ENCODE measurements at regions not wholly inside any gene's neighbourhood (a gene's known extent, or its start where the extent isn't known, plus 50 kb on each side); places are given as distances from the start of the nearest gene placed in this dataset.

DNA sequence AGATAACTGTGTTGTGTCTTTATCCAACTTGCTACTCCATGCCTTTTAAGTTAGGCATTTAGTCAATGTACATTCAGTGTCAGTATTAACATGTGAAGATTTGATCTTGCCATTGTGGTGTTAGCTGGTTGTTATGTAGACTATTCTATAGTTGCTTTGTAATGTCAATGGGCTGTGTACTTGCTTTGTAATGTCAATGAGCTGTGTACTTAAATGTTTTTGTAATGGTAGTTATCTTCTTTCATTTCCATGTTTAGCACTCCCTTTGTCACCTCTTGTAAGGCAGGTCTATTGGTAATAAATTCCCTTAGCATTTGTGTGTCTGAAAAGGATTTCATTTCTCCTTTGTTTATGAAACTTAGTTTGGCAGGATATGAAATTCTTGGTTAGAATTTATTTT, 53.4 kb downstream of the MC4R start:
- no peak for DNase-seq
- Histone ChIP-seq H3K4me1 (no peaks in the 10 kb centered on the region), H3K27ac (no peak overlapping the region), H3K4me3 (no peak overlapping the region), H3K27me3 (no peaks in the 10 kb centered on the region), H3K36me3 (no peaks in the 10 kb centered on the region), H3K9me3 (replicated peaks) (no peaks in the 10 kb centered on the region)

GRCh38 chr18:60311676-60312360, 60.8 kb downstream of the MC4R start:
- no peak for DNase-seq
- H3K36me3 ChIP-seq: no peaks in the 10 kb centered on the region
- H3K27ac ChIP-seq: no peak overlapping the region
- no peak overlapping the region for H3K4me3 ChIP-seq
- no peaks in the 10 kb centered on the region for H3K4me1 ChIP-seq
- H3K27me3 ChIP-seq: no peaks in the 10 kb centered on the region
- H3K9me3 ChIP-seq (replicated peaks): no peaks in the 10 kb centered on the region

DNA sequence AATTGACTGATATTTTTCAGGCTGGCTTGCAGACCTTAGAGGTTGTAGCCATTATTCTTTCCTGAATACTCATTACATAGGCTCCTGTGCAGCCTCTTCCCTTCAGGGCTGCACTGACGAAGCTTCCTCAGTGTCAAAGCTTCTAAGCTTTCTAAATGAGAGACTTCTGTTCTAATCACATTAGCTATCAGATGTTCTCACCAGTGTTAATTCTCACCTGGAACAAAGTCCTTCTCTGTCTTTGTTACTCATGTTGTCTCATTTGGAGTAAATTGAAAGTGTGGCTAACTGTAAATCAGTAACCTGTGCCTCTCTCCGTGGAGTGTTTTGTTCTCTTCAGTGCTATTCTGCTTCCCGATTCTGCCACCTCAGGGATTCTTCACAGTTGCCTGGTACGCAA, 76.9 kb downstream of the MC4R start:
- Histone ChIP-seq H3K4me1 (no peaks in the 10 kb centered on the region), H3K27ac (no peak overlapping the region), H3K9me3 (replicated peaks) (no peaks in the 10 kb centered on the region), H3K27me3 (no peaks in the 10 kb centered on the region), H3K4me3 (no peak overlapping the region), H3K36me3 (no peaks in the 10 kb centered on the region)
- DNase-seq: no peak

GRCh38 chr18:60292186-60292585, 80.4 kb downstream of the MC4R start:
- Histone ChIP-seq H3K4me3 (no peak overlapping the region), H3K36me3 (no peaks in the 10 kb centered on the region), H3K9me3 (replicated peaks) (no peaks in the 10 kb centered on the region), H3K27ac (no peak overlapping the region), H3K4me1 (no peaks in the 10 kb centered on the region), H3K27me3 (no peaks in the 10 kb centered on the region)
- no peak for DNase-seq

DNA sequence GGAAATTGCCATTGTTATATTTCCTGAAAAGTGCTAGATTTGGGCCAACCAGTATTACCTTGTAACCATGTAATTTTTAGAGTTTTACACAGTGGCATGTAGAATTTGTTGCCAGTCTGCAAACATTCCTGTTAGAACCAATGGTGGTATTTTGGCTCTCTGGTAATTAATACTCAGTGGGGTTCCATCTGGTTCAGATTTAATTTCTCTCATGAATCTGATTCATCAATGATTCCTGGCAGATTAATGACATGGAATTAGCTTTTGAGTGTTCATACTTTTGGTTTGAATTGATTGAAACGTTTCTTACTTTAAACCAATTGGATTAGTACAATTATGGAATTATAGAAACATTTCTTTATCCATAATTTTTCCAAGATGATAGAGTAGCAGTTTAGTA, 93.2 kb downstream of the MC4R start:
- Histone ChIP-seq H3K4me3 (no peak overlapping the region), H3K27ac (no peak overlapping the region), H3K27me3 (no peaks in the 10 kb centered on the region), H3K4me1 (no peaks in the 10 kb centered on the region), H3K36me3 (no peaks in the 10 kb centered on the region), H3K9me3 (replicated peaks) (no peaks in the 10 kb centered on the region)
- no peak for DNase-seq

DNA sequence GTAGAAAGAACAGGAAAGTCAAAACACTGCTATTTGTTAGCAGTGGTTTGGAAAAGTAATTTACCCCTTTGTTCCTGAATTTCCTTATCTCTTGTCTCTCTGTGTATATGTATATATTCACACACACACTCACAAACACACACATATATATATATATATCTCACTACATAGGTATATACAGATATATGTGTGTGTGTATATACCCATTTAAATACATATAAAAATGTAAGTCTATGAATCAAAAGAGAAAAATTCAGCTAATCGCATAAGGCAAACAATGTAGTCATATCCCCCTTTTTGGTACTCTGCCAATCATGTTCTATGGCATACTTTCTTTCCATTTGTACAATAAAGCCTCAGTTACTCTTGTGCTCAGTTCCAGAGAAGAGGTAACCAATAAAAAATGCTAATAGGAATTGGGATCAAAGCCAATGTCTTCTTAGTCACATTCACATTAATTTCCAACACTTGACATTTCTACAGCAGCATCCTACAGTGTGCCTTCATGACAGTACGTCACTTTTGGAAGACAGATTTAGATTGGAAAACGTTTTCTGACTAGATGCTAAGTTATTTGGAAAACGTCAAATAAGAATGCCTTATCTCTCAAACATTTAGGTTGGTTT, 94.6 kb downstream of the MC4R start:
- H3K4me3 ChIP-seq: no peak overlapping the region
- H3K27ac ChIP-seq: no peak overlapping the region
- no peak for DNase-seq
- no peaks in the 10 kb centered on the region for H3K27me3 ChIP-seq
- H3K36me3 ChIP-seq: no peaks in the 10 kb centered on the region
- no peaks in the 10 kb centered on the region for H3K9me3 ChIP-seq (replicated peaks)
- no peaks in the 10 kb centered on the region for H3K4me1 ChIP-seq

- no peak overlapping the region for H3K4me3 ChIP-seq
- H3K9me3 ChIP-seq (replicated peaks): no peaks in the 10 kb centered on the region
- DNase-seq: no peak
- no peaks in the 10 kb centered on the region for H3K4me1 ChIP-seq
- H3K36me3 ChIP-seq: no peaks in the 10 kb centered on the region
- no peaks in the 10 kb centered on the region for H3K27me3 ChIP-seq
- no peak overlapping the region for H3K27ac ChIP-seq
These were observed 105.0 kb downstream of the MC4R start for GRCh38 chr18:60267391-60268058.

GRCh38 chr18:60266558-60266957, 106.0 kb downstream of the MC4R start:
- no peak overlapping the region for H3K27ac ChIP-seq
- no peaks in the 10 kb centered on the region for H3K4me1 ChIP-seq
- DNase-seq: no peak
- H3K4me3 ChIP-seq: no peak overlapping the region
- H3K36me3 ChIP-seq: no peaks in the 10 kb centered on the region
- H3K9me3 ChIP-seq (replicated peaks): no peaks in the 10 kb centered on the region
- H3K27me3 ChIP-seq: no peaks in the 10 kb centered on the region

DNA sequence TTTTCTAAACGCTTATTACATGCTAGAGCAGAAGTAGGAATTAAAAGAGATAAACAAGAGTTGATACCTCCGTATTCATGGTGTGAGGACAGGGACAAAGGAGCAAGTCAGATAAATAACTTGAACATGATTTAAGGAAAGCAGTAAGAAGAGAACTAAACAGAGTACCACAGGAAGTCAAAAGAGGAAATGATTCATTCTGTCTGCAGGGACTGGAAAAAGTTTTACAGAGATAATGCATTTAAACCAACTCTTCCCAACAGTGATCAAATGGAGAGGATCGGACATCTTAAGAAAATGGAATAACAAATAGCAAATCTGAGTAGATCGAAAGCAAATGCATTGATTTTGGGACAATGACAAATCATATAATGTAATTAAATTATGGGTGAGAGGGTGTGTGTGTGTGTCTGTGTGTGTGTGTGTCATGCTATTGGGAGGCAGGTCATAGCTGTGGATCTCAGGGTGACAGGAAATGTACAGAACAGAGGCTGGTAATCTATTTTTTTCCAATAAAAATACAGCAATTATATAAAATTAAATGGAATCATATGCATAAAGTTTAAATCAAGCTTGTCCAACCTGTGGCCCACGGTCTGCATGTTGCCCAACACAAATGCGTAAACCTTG, 113.4 kb downstream of the MC4R start:
- Histone ChIP-seq H3K27me3 (no peaks in the 10 kb centered on the region), H3K27ac (no peak overlapping the region), H3K9me3 (replicated peaks) (no peaks in the 10 kb centered on the region), H3K36me3 (no peaks in the 10 kb centered on the region), H3K4me3 (no peak overlapping the region), H3K4me1 (no peaks in the 10 kb centered on the region)
- no peak for DNase-seq

DNA sequence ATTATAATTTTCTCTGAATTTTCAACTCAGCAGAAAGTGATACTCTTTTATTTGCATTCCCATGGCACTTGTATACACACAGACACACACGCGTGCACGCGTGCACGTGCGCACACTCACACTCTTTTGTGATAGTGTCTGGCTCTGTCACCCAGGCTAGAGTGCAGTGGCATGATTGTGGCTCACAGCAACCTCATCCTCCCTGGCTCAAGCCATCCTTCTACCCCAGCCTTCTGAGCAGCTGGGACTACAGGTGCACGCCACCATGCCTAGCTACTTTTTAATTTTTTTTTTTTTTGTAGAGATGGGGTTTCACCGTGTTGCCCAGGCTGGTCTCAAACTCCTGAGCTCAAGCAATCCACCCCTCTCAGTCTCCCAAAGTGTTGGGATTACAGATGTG, 123.2 kb downstream of the MC4R start:
- Histone ChIP-seq H3K9me3 (replicated peaks) (no peaks in the 10 kb centered on the region), H3K4me1 (no peaks in the 10 kb centered on the region), H3K4me3 (no peak overlapping the region), H3K27me3 (no peaks in the 10 kb centered on the region), H3K36me3 (no peaks in the 10 kb centered on the region), H3K27ac (no peak overlapping the region)
- DNase-seq: no peak

- Histone ChIP-seq H3K27ac (no peak overlapping the region), H3K9me3 (replicated peaks) (no peaks in the 10 kb centered on the region), H3K4me1 (no peaks in the 10 kb centered on the region), H3K4me3 (no peak overlapping the region), H3K36me3 (no peaks in the 10 kb centered on the region), H3K27me3 (no peaks in the 10 kb centered on the region)
- DNase-seq: no peak
These were observed 123.9 kb downstream of the MC4R start for GRCh38 chr18:60248336-60249330.

GRCh38 chr18:60247103-60247502, 125.5 kb downstream of the MC4R start:
- Histone ChIP-seq H3K4me1 (no peaks in the 10 kb centered on the region), H3K36me3 (no peaks in the 10 kb centered on the region), H3K27me3 (no peaks in the 10 kb centered on the region), H3K9me3 (replicated peaks) (no peaks in the 10 kb centered on the region), H3K27ac (no peak overlapping the region), H3K4me3 (no peak overlapping the region)
- DNase-seq: no peak

DNA sequence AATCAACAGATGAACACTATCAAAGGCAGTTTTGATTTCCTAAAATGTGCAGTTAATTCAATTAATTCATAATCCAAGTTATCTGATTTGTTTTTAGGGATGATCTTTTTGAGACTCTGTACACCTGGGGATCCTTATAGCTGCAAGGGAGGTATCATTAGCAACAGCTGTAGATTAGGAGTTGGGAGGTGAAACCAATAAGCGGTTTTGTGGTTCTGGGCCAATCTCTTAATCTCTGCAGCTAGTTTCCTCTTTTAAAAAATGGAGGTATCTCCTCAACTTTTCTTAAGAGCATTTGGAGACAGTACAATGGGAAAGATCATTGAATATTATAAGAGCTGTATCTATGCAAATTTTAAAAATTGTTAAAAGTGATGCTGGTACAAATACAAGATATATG, 126.0 kb downstream of the MC4R start:
- no peak overlapping the region for H3K27ac ChIP-seq
- H3K4me1 ChIP-seq: no peaks in the 10 kb centered on the region
- H3K27me3 ChIP-seq: no peaks in the 10 kb centered on the region
- no peaks in the 10 kb centered on the region for H3K9me3 ChIP-seq (replicated peaks)
- H3K36me3 ChIP-seq: no peaks in the 10 kb centered on the region
- no peak overlapping the region for H3K4me3 ChIP-seq
- no peak for DNase-seq

GRCh38 chr18:60245096-60245495, 127.5 kb downstream of the MC4R start:
- Histone ChIP-seq H3K4me1 (no peaks in the 10 kb centered on the region), H3K9me3 (replicated peaks) (no peaks in the 10 kb centered on the region), H3K4me3 (no peak overlapping the region), H3K36me3 (no peaks in the 10 kb centered on the region), H3K27ac (no peak overlapping the region), H3K27me3 (no peaks in the 10 kb centered on the region)
- no peak for DNase-seq
